ENCODE measurements at regions not wholly inside any gene's neighbourhood (a gene's known extent, or its start where the extent isn't known, plus 50 kb on each side); places are given as distances from the start of the nearest gene placed in this dataset.

DNA sequence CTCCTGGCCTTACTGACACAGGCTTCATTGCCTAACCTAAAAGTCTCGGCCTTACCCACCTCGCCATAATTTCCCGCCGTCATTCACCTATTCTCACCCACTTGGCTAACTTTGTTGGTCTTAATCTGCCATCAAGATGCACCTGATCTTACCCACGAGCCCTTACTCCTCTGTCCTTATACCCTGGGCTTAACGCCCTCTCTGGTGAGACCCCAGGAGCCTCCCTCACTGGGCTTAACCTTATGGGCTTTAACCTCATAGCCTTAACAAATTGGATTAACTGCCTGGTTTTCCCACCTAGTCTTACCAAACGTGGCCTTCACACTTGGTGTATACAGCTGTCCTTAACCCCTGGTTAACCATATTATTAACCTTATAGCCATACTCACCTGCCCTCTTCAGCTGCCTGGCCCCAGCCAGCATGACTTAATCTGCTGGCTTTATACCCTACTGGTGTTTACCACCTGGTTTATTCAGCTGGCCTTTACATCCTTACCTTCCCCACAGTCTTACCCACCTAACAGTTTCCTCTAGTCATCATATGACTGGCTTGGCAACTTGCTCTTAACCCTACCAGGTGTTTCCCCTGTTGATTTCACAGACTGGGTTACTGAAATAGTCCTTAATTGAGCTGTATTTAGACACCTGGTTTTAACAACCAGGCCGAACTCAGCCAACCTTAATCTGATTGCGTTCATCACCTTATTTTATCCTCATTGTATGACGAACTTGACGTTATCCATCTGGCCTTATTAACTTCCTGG, 132.0 kb upstream of the ZSWIM2 start:
- H3K27me3 ChIP-seq, result no peaks in the 10 kb centered on the region
- H3K4me3 ChIP-seq, result no peak overlapping the region
- intact Hi-C loops (cut with DNase I), result no loop called here
- no peaks in the 10 kb centered on the region for H3K36me3 ChIP-seq
- no peaks in the 10 kb centered on the region for H3K9me3 ChIP-seq
- DNase-seq (ENCODE audit: low spot score in 2 of 2), result peak in 1 of 2 donors; percentile 5
- no peaks in the 10 kb centered on the region for H3K4me1 ChIP-seq
- TF ChIP-seq, protein P1, sequence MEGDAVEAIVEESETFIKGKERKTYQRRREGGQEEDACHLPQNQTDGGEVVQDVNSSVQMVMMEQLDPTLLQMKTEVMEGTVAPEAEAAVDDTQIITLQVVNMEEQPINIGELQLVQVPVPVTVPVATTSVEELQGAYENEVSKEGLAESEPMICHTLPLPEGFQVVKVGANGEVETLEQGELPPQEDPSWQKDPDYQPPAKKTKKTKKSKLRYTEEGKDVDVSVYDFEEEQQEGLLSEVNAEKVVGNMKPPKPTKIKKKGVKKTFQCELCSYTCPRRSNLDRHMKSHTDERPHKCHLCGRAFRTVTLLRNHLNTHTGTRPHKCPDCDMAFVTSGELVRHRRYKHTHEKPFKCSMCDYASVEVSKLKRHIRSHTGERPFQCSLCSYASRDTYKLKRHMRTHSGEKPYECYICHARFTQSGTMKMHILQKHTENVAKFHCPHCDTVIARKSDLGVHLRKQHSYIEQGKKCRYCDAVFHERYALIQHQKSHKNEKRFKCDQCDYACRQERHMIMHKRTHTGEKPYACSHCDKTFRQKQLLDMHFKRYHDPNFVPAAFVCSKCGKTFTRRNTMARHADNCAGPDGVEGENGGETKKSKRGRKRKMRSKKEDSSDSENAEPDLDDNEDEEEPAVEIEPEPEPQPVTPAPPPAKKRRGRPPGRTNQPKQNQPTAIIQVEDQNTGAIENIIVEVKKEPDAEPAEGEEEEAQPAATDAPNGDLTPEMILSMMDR (IDR thresholded peaks at IDR 0.05), result no peak
- H3K27ac ChIP-seq, result no peak overlapping the region

GRCh38 chr2:186980117-186980442, 131.1 kb upstream of the ZSWIM2 start:
- Histone ChIP-seq H3K36me3 (no peaks in the 10 kb centered on the region), H3K9me3 (no peaks in the 10 kb centered on the region), H3K27me3 (no peaks in the 10 kb centered on the region), H3K4me3 (no peak overlapping the region), H3K4me1 (no peaks in the 10 kb centered on the region), H3K27ac (no peak overlapping the region)
- intact Hi-C loops (cut with DNase I), result no loop called here
- DNase-seq (ENCODE audit: low spot score in 2 of 2), result no peak
- TF ChIP-seq, protein P1 (IDR thresholded peaks at IDR 0.05), result no peak

DNA sequence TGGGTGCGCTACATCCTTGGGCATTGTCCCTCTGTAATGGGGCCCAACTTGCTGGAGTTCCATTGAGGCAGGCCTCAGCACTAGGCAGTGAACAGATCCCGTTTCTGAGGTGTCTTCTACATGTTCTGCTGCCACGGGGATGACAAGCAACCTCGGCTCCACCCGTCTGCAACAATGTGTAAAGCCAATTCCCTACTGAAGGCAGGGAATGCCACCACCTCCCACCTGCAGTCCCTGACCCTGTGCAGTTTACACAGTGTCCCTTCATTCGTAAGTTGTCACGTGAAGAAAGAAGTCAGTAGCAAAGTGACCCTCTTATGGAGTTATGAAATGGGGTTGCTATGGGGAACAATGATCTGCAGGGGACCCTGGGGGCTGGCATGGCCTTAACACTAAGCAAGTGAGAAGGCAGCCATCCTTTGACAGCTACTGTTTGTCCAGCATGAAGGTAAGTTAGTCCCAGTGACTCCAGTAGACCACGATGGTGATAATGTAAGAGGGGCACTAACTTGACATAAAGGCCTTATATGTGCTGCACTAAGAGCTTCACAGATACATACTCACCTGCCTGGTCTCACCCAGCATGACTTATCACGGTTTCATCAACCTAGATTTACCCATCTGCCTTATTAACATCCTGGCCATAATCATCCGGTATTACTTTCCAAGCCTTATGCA, 130.6 kb upstream of the ZSWIM2 start:
- TF ChIP-seq, protein P1 (IDR thresholded peaks at IDR 0.05), result no peak
- no peaks in the 10 kb centered on the region for H3K4me1 ChIP-seq
- no peaks in the 10 kb centered on the region for H3K27me3 ChIP-seq
- no peak overlapping the region for H3K27ac ChIP-seq
- no peak overlapping the region for H3K4me3 ChIP-seq
- no peaks in the 10 kb centered on the region for H3K36me3 ChIP-seq
- no peaks in the 10 kb centered on the region for H3K9me3 ChIP-seq
- intact Hi-C loops (cut with DNase I), result no loop called here
- peak in 1 of 2 donors; percentile 30 for DNase-seq (ENCODE audit: low spot score in 2 of 2)

GRCh38 chr2:186977433-186978045, 128.6 kb upstream of the ZSWIM2 start:
- H3K9me3 ChIP-seq, result no peaks in the 10 kb centered on the region
- no peaks in the 10 kb centered on the region for H3K36me3 ChIP-seq
- H3K4me1 ChIP-seq, result no peaks in the 10 kb centered on the region
- no peaks in the 10 kb centered on the region for H3K27me3 ChIP-seq
- H3K27ac ChIP-seq, result no peak overlapping the region
- peak in 1 of 2 donors; percentile 13 for DNase-seq (ENCODE audit: low spot score in 2 of 2)
- TF ChIP-seq, protein P1 (IDR thresholded peaks at IDR 0.05), result no peak
- intact Hi-C loops (cut with DNase I), result no loop called here
- H3K4me3 ChIP-seq, result no peak overlapping the region

DNA sequence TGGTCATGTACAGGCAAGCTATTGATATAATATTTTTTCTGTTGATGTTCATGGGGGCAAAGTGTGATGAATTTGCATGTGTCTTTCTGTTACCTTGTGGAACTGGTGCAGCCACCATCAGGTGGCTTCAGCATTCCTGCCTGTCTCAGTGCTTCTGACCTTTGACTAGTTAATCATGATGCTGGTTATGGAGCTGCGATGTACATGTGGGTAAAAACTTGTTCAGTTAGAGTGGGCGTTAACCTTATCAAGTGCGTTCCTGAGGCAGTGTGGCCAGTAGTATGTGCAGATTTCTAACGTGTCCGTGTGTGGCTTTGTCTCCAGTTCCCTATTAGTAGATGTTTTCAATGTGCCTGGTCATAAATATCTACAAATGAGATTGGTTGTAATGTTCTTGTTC, 127.4 kb upstream of the ZSWIM2 start:
- Histone ChIP-seq H3K27ac (no peak overlapping the region), H3K27me3 (no peaks in the 10 kb centered on the region), H3K4me1 (no peaks in the 10 kb centered on the region), H3K9me3 (no peaks in the 10 kb centered on the region), H3K36me3 (no peaks in the 10 kb centered on the region), H3K4me3 (no peak overlapping the region)
- TF ChIP-seq, protein P1 (IDR thresholded peaks at IDR 0.05), result no peak
- DNase-seq (ENCODE audit: low spot score in 2 of 2), result peak in 1 of 2 donors; percentile 8
- intact Hi-C loops (cut with DNase I), result no loop called here
